Left ventricle myocardium inferior (tissue), 1 donor: ENCODE measurements at regions not wholly inside any gene's neighbourhood (a gene's known extent, or its start where the extent isn't known, plus 50 kb on each side); places are given as distances from the start of the nearest gene placed in this dataset.
A peak's percentile ranks its signal among the peaks of the same experiment; 100 is the strongest.

Experiments
- DNase-seq: peaks from one replicate; pipeline ENCODE4 v3.0.0-alpha.2; 2020
- H3K27ac ChIP-seq: fragments of 200-600 bp; replicated peaks from 2 replicates; pipeline ENCODE4 v1.8.0; 2021
- H3K27me3 ChIP-seq: fragments of 200-600 bp; 2 replicates; pipeline ENCODE4 v1.8.0; 2021; ENCODE audit warnings: low read depth
- H3K36me3 ChIP-seq: fragments of 200-600 bp; 2 replicates; pipeline ENCODE4 v1.8.0; 2021
- H3K4me1 ChIP-seq: fragments of 200-600 bp; 2 replicates; pipeline ENCODE4 v1.8.0; 2021
- H3K4me3 ChIP-seq: fragments of 200-600 bp; 2 replicates; pipeline ENCODE4 v1.8.0; 2021; ENCODE audit warnings: mild to moderate bottlenecking, moderate library complexity
- H3K9me3 ChIP-seq: fragments of 200-600 bp; replicated peaks from 2 replicates; pipeline ENCODE4 v1.8.0; 2021
- CTCF ChIP-seq: fragments of 200-600 bp; IDR thresholded peaks from 2 replicates; pipeline ENCODE4 v1.8.0; 2021; ENCODE audit warnings: antibody characterized with exemption, mild to moderate bottlenecking, borderline replicate concordance
- intact Hi-C: fragments of 100-400 bp; cut with micrococcal nuclease; formaldehyde crosslinking; loops from one replicate; pipeline ENCODE4 v1.11.0; 2022
- donor health status: DM: no; HTN: yes; CAD: no; lungs with severe emphysema.

GRCh38 chr2:8614646-8615045, 67.2 kb upstream of the ID2 start:
- intact Hi-C loops: no loop called here
- Histone ChIP-seq H3K4me1 (peaks cover 26% of the 10 kb centered on the region), H3K36me3 (no peaks in the 10 kb centered on the region), H3K27ac (no peak overlapping the region), H3K9me3 (no peaks in the 10 kb centered on the region), H3K4me3 (no peak overlapping the region), H3K27me3 (no peaks in the 10 kb centered on the region)
- no peak for DNase-seq
- TF ChIP-seq CTCF: no peak

- peaks cover 20% of the 10 kb centered on the region for H3K4me1 ChIP-seq
- no peak overlapping the region for H3K4me3 ChIP-seq
- no peaks in the 10 kb centered on the region for H3K36me3 ChIP-seq
- H3K27me3 ChIP-seq: no peaks in the 10 kb centered on the region
- intact Hi-C loops: no loop called here
- peak overlapping the region; percentile 33 for H3K27ac ChIP-seq
- TF ChIP-seq CTCF: no peak
- H3K9me3 ChIP-seq: no peaks in the 10 kb centered on the region
- no peak for DNase-seq
Observed at GRCh38 chr2:8615252-8615575, 66.6 kb upstream of the ID2 start.

- Histone ChIP-seq H3K36me3 (no peaks in the 10 kb centered on the region), H3K27ac (peak overlapping the region; percentile 33), H3K4me1 (peaks cover 16% of the 10 kb centered on the region), H3K4me3 (no peak overlapping the region), H3K27me3 (no peaks in the 10 kb centered on the region), H3K9me3 (no peaks in the 10 kb centered on the region)
- no peak for TF ChIP-seq CTCF
- intact Hi-C loops: no loop called here
- DNase-seq: no peak
Observed at GRCh38 chr2:8615576-8616281, 66.1 kb upstream of the ID2 start.

- DNase-seq: no peak
- no peaks in the 10 kb centered on the region for H3K9me3 ChIP-seq
- intact Hi-C loops: no loop called here
- H3K4me3 ChIP-seq: no peak overlapping the region
- no peak overlapping the region for H3K27ac ChIP-seq
- peaks cover 16% of the 10 kb centered on the region for H3K4me1 ChIP-seq
- H3K27me3 ChIP-seq: no peaks in the 10 kb centered on the region
- H3K36me3 ChIP-seq: no peaks in the 10 kb centered on the region
- TF ChIP-seq CTCF: no peak
Observed at GRCh38 chr2:8617048-8617447, 64.8 kb upstream of the ID2 start.

GRCh38 chr2:8617590-8617989, 64.3 kb upstream of the ID2 start:
- H3K36me3 ChIP-seq: no peaks in the 10 kb centered on the region
- H3K4me3 ChIP-seq: no peak overlapping the region
- H3K4me1 ChIP-seq: peaks cover 16% of the 10 kb centered on the region
- no peaks in the 10 kb centered on the region for H3K27me3 ChIP-seq
- no peak for DNase-seq
- no peak overlapping the region for H3K27ac ChIP-seq
- TF ChIP-seq CTCF: no peak
- H3K9me3 ChIP-seq: no peaks in the 10 kb centered on the region
- intact Hi-C loops: no loop called here
